Epithelial cell of esophagus (primary cell): ENCODE measurements at regions not wholly inside any gene's neighbourhood (a gene's known extent, or its start where the extent isn't known, plus 50 kb on each side); places are given as distances from the start of the nearest gene placed in this dataset.
A peak's percentile ranks its signal among the peaks of the same experiment; 100 is the strongest.

ENCODE experiments used
- DNase-seq: peaks from one replicate; pipeline ENCODE4 v3.0.0; 2010; ENCODE audit warnings: low read depth
- H3K4me3 ChIP-seq: 2 replicates; pipeline ENCODE4 v1.5.1; 2011; ENCODE audit warnings: mild to moderate bottlenecking, low read length, control low read depth
- CTCF ChIP-seq: IDR thresholded peaks from 2 replicates; pipeline ENCODE4 v1.5.1; 2011; ENCODE audit warnings: low read depth, mild to moderate bottlenecking, low read length, control low read depth, inconsistent platforms; ENCODE audit not compliant: insufficient read depth; ENCODE audit errors: missing control alignments

GRCh38 chr3:188964957-188965356, 206.8 kb upstream of the TPRG1 start:
- no peak overlapping the region for H3K4me3 ChIP-seq
- DNase-seq: no peak
- no peak for TF ChIP-seq CTCF

- no peak for DNase-seq
- no peak for TF ChIP-seq CTCF
- H3K4me3 ChIP-seq: no peak overlapping the region
Measured at GRCh38 chr3:188972310-188972709, 199.5 kb upstream of the TPRG1 start.

- H3K4me3 ChIP-seq: no peak overlapping the region
- no peak for TF ChIP-seq CTCF
- DNase-seq: no peak
Measured at GRCh38 chr3:188974856-188975599, 196.7 kb upstream of the TPRG1 start.

GRCh38 chr3:188975600-188976314, 196.0 kb upstream of the TPRG1 start:
- TF ChIP-seq CTCF: no peak
- peak; percentile 75 for DNase-seq
- H3K4me3 ChIP-seq: peak overlapping the region; percentile 9

- no peak for TF ChIP-seq CTCF
- peak; percentile 65 for DNase-seq
- peak overlapping the region; percentile 9 for H3K4me3 ChIP-seq
Measured at GRCh38 chr3:188976407-188976806, 195.4 kb upstream of the TPRG1 start.

- TF ChIP-seq CTCF: no peak
- peak; percentile 55 for DNase-seq
Measured at GRCh38 chr3:188978421-188979171, 193.2 kb upstream of the TPRG1 start.

More at GRCh38 chr3:188978421-188979171, 193.2 kb upstream of the TPRG1 start:
- H3K4me3 ChIP-seq: no peak overlapping the region
